H1 (cell line): ENCODE measurements at regions not wholly inside any gene's neighbourhood (a gene's known extent, or its start where the extent isn't known, plus 50 kb on each side); places are given as distances from the start of the nearest gene placed in this dataset.

Experiments used
- CEBPB ChIP-seq: IDR thresholded peaks from 2 replicates; pipeline ENCODE4 v1.6.1; 2012; ENCODE audit warnings: low read depth, low read length
- EZH2 ChIP-seq: fragments of 200-600 bp; sonication (generic); IDR thresholded peaks from 2 replicates; pipeline ENCODE4 v1.7.1; 2012; ENCODE audit warnings: low read depth, mild to moderate bottlenecking, moderate library complexity, low read length, inconsistent platforms; ENCODE audit not compliant: severe bottlenecking
- JUND ChIP-seq: IDR thresholded peaks from 2 replicates; pipeline ENCODE4 v1.6.1; 2011; ENCODE audit warnings: mild to moderate bottlenecking, improper control_type of control experiment, low read length
- KDM1A ChIP-seq: fragments of 200-600, 300-600 bp; sonication (generic); IDR thresholded peaks from 2 replicates; pipeline ENCODE4 v1.7.1; 2016; ENCODE audit warnings: mild to moderate bottlenecking, low read length, borderline replicate concordance
- KDM5A ChIP-seq: fragments of 200-600 bp; IDR thresholded peaks from 2 replicates; pipeline ENCODE4 v1.7.1; 2012; ENCODE audit warnings: mild to moderate bottlenecking, low read length, inconsistent platforms, mixed read lengths
- POLR2A ChIP-seq, 2 experiments: IDR thresholded peaks; 1 replicate in 1 of 2; 2 replicates in 1 of 2; pipeline ENCODE4 v1.6.1; 2011; ENCODE audit warnings: low read depth in 2 of 2, low read length in 2 of 2, mild to moderate bottlenecking in 2 of 2; ENCODE audit errors: control extremely low read depth in 1 of 2
- POLR2AphosphoS5 ChIP-seq: IDR thresholded peaks from 2 replicates; pipeline ENCODE4 v1.6.1; 2011; ENCODE audit warnings: low read depth, low read length
- SRF ChIP-seq: IDR thresholded peaks from 2 replicates; pipeline ENCODE4 v1.6.1; 2011; ENCODE audit warnings: mild to moderate bottlenecking, low read depth, low read length, moderate library complexity
- TF ChIP-seq, protein P1 (sequence below): fragments of 300-600 bp; sonication (generic); IDR thresholded peaks from 2 replicates; pipeline ENCODE4 v1.7.1; 2012; ENCODE audit warnings: low read length, moderate library complexity, mild to moderate bottlenecking, inconsistent platforms; ENCODE audit not compliant: insufficient replicate concordance
- TF ChIP-seq, protein P2 (sequence below), 3 experiments: IDR thresholded peaks; 1 replicate in 2 of 3; 2 replicates in 1 of 3; pipeline versions ENCODE4 v1.5.1 to v1.6.1; 2011; ENCODE audit warnings: low read length in 3 of 3, mild to moderate bottlenecking in 3 of 3, inconsistent platforms in 2 of 3, low read depth in 1 of 3, moderate library complexity in 1 of 3; ENCODE audit not compliant: insufficient read depth in 1 of 3; ENCODE audit errors: control extremely low read depth in 1 of 3

DNA sequence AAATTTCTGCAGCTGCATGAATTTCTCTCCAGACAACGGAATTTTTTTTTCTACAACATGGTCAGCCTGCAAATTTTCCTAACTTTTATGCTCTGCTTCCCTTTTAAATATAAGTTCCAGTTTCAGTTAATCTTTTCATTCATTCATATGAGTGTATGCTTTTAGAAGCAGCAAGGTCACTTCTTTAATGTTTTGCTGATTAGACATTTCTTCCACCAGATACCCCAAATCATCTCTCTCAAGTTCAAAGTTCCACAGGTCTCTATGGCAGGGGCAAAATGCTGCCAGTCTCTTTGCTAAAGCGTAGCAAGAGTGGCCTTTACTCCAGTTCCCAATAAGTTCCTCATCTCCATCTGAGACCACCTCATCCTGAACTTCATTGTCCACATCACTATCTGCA, 205.6 kb upstream of the GRM7 start:
- no peak for TF ChIP-seq SRF
- TF ChIP-seq CEBPB, result no peak
- TF ChIP-seq, protein P1, sequence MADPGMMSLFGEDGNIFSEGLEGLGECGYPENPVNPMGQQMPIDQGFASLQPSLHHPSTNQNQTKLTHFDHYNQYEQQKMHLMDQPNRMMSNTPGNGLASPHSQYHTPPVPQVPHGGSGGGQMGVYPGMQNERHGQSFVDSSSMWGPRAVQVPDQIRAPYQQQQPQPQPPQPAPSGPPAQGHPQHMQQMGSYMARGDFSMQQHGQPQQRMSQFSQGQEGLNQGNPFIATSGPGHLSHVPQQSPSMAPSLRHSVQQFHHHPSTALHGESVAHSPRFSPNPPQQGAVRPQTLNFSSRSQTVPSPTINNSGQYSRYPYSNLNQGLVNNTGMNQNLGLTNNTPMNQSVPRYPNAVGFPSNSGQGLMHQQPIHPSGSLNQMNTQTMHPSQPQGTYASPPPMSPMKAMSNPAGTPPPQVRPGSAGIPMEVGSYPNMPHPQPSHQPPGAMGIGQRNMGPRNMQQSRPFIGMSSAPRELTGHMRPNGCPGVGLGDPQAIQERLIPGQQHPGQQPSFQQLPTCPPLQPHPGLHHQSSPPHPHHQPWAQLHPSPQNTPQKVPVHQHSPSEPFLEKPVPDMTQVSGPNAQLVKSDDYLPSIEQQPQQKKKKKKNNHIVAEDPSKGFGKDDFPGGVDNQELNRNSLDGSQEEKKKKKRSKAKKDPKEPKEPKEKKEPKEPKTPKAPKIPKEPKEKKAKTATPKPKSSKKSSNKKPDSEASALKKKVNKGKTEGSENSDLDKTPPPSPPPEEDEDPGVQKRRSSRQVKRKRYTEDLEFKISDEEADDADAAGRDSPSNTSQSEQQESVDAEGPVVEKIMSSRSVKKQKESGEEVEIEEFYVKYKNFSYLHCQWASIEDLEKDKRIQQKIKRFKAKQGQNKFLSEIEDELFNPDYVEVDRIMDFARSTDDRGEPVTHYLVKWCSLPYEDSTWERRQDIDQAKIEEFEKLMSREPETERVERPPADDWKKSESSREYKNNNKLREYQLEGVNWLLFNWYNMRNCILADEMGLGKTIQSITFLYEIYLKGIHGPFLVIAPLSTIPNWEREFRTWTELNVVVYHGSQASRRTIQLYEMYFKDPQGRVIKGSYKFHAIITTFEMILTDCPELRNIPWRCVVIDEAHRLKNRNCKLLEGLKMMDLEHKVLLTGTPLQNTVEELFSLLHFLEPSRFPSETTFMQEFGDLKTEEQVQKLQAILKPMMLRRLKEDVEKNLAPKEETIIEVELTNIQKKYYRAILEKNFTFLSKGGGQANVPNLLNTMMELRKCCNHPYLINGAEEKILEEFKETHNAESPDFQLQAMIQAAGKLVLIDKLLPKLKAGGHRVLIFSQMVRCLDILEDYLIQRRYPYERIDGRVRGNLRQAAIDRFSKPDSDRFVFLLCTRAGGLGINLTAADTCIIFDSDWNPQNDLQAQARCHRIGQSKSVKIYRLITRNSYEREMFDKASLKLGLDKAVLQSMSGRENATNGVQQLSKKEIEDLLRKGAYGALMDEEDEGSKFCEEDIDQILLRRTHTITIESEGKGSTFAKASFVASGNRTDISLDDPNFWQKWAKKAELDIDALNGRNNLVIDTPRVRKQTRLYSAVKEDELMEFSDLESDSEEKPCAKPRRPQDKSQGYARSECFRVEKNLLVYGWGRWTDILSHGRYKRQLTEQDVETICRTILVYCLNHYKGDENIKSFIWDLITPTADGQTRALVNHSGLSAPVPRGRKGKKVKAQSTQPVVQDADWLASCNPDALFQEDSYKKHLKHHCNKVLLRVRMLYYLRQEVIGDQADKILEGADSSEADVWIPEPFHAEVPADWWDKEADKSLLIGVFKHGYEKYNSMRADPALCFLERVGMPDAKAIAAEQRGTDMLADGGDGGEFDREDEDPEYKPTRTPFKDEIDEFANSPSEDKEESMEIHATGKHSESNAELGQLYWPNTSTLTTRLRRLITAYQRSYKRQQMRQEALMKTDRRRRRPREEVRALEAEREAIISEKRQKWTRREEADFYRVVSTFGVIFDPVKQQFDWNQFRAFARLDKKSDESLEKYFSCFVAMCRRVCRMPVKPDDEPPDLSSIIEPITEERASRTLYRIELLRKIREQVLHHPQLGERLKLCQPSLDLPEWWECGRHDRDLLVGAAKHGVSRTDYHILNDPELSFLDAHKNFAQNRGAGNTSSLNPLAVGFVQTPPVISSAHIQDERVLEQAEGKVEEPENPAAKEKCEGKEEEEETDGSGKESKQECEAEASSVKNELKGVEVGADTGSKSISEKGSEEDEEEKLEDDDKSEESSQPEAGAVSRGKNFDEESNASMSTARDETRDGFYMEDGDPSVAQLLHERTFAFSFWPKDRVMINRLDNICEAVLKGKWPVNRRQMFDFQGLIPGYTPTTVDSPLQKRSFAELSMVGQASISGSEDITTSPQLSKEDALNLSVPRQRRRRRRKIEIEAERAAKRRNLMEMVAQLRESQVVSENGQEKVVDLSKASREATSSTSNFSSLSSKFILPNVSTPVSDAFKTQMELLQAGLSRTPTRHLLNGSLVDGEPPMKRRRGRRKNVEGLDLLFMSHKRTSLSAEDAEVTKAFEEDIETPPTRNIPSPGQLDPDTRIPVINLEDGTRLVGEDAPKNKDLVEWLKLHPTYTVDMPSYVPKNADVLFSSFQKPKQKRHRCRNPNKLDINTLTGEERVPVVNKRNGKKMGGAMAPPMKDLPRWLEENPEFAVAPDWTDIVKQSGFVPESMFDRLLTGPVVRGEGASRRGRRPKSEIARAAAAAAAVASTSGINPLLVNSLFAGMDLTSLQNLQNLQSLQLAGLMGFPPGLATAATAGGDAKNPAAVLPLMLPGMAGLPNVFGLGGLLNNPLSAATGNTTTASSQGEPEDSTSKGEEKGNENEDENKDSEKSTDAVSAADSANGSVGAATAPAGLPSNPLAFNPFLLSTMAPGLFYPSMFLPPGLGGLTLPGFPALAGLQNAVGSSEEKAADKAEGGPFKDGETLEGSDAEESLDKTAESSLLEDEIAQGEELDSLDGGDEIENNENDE, result no peak
- no peak for TF ChIP-seq EZH2
- TF ChIP-seq, protein P2, sequence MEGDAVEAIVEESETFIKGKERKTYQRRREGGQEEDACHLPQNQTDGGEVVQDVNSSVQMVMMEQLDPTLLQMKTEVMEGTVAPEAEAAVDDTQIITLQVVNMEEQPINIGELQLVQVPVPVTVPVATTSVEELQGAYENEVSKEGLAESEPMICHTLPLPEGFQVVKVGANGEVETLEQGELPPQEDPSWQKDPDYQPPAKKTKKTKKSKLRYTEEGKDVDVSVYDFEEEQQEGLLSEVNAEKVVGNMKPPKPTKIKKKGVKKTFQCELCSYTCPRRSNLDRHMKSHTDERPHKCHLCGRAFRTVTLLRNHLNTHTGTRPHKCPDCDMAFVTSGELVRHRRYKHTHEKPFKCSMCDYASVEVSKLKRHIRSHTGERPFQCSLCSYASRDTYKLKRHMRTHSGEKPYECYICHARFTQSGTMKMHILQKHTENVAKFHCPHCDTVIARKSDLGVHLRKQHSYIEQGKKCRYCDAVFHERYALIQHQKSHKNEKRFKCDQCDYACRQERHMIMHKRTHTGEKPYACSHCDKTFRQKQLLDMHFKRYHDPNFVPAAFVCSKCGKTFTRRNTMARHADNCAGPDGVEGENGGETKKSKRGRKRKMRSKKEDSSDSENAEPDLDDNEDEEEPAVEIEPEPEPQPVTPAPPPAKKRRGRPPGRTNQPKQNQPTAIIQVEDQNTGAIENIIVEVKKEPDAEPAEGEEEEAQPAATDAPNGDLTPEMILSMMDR (IDR thresholded peaks at IDR 0.05; ENCODE audit: control extremely low read depth in 1 of 3, insufficient read depth in 1 of 3, low read depth in 1 of 3, low read length in 3 of 3), result no peak
- TF ChIP-seq KDM1A, result no peak
- no peak for TF ChIP-seq POLR2AphosphoS5
- no peak for TF ChIP-seq POLR2A (IDR thresholded peaks at IDR 0.05; ENCODE audit: control extremely low read depth in 1 of 2, low read depth in 2 of 2, low read length in 2 of 2)
- TF ChIP-seq JUND, result no peak
- TF ChIP-seq KDM5A, result no peak
